SK-N-SH treated with all-trans-retinoic acid at 6 μM for 48 hours (cell line): ENCODE measurements at regions not wholly inside any gene's neighbourhood (a gene's known extent, or its start where the extent isn't known, plus 50 kb on each side); places are given as distances from the start of the nearest gene placed in this dataset.

Source experiments
- ATAC-seq: fragments of 200-7000 bp; cut with Tn5 transposase; 3 replicates; pipeline ENCODE4 v1.9.1; 2020; ENCODE audit warnings: mild to moderate bottlenecking, moderate library complexity
- ARNTL ChIP-seq: fragments of 450-650 bp; formaldehyde crosslinking; IDR thresholded peaks from 2 replicates; pipeline ENCODE4 v1.5.0; 2020; ENCODE audit warnings: low read depth, mild to moderate bottlenecking, moderate library complexity, borderline replicate concordance
- CREB5 ChIP-seq: fragments of 250-450 bp; sonication (Bioruptor Pico); IDR thresholded peaks from 2 replicates; pipeline ENCODE4 v1.5.1; 2020; ENCODE audit warnings: low read depth, mild to moderate bottlenecking, moderate library complexity
- CSDC2 ChIP-seq: fragments of 250-450 bp; sonication (Bioruptor Pico); IDR thresholded peaks from 2 replicates; pipeline ENCODE4 v1.5.0; 2020; ENCODE audit warnings: mild to moderate bottlenecking, moderate library complexity
- ESRRG ChIP-seq: fragments of 250-450 bp; sonication (Bioruptor Pico); IDR thresholded peaks from 2 replicates; pipeline ENCODE4 v1.6.1; 2021; ENCODE audit warnings: mild to moderate bottlenecking
- GLIS3 ChIP-seq: fragments of 250-450 bp; sonication (Bioruptor Pico); IDR thresholded peaks from 2 replicates; pipeline ENCODE4 v1.5.0; 2020; ENCODE audit warnings: mild to moderate bottlenecking, moderate library complexity
- OSR1 ChIP-seq: fragments of 250-450 bp; sonication (Bioruptor Pico); IDR thresholded peaks from 2 replicates; pipeline ENCODE4 v1.8.0; 2022; ENCODE audit warnings: moderate library complexity, mild to moderate bottlenecking, inconsistent platforms
- PATZ1 ChIP-seq: fragments of 250-450 bp; sonication (Bioruptor Pico); IDR thresholded peaks from 2 replicates; pipeline ENCODE4 v1.8.0; 2020; ENCODE audit warnings: mild to moderate bottlenecking, moderate library complexity, borderline replicate concordance
- POU6F1 ChIP-seq: fragments of 250-450 bp; sonication (Bioruptor Pico); IDR thresholded peaks from 2 replicates; pipeline ENCODE4 v1.8.0; 2021; ENCODE audit warnings: low read depth, mild to moderate bottlenecking, moderate library complexity, borderline replicate concordance
- PPARA ChIP-seq: fragments of 250-450 bp; sonication (Bioruptor Pico); IDR thresholded peaks from 2 replicates; pipeline ENCODE4 v1.5.0; 2020; ENCODE audit warnings: mild to moderate bottlenecking, borderline replicate concordance
- RARB ChIP-seq: fragments of 250-450 bp; sonication (Bioruptor Pico); IDR thresholded peaks from 2 replicates; pipeline ENCODE4 v1.8.0; 2021; ENCODE audit warnings: mild to moderate bottlenecking, moderate library complexity
- SNAI2 ChIP-seq: fragments of 250-450 bp; sonication (Bioruptor Pico); IDR thresholded peaks from 2 replicates; pipeline ENCODE4 v1.5.0; 2020; ENCODE audit warnings: mild to moderate bottlenecking, moderate library complexity
- TOX ChIP-seq: fragments of 250-450 bp; sonication (Bioruptor Pico); IDR thresholded peaks from 2 replicates; pipeline ENCODE4 v1.8.0; 2021; ENCODE audit warnings: mild to moderate bottlenecking, moderate library complexity, borderline replicate concordance
- ZFP3 ChIP-seq: fragments of 250-450 bp; sonication (Bioruptor Pico); IDR thresholded peaks from 2 replicates; pipeline ENCODE4 v1.5.0; 2020; ENCODE audit warnings: mild to moderate bottlenecking, moderate library complexity
- ZFP30 ChIP-seq: fragments of 450-650 bp; formaldehyde crosslinking; IDR thresholded peaks from 2 replicates; pipeline ENCODE4 v1.5.0; 2022; ENCODE audit warnings: mild to moderate bottlenecking, moderate library complexity
- ZNF565 ChIP-seq: fragments of 450-650 bp; formaldehyde crosslinking; conservative IDR thresholded peaks from 2 replicates; pipeline ENCODE4 v1.5.0; 2020; ENCODE audit warnings: low read depth, mild to moderate bottlenecking, moderate library complexity
- ZNF70 ChIP-seq: fragments of 450-650 bp; formaldehyde crosslinking; IDR thresholded peaks from 2 replicates; pipeline ENCODE4 v1.5.0; 2020; ENCODE audit warnings: mild to moderate bottlenecking, moderate library complexity
- ZNF8 ChIP-seq: fragments of 450-650 bp; formaldehyde crosslinking; IDR thresholded peaks from 2 replicates; pipeline ENCODE4 v1.5.0; 2020; ENCODE audit warnings: mild to moderate bottlenecking, moderate library complexity
- TF ChIP-seq, protein P1 (sequence below): fragments of 250-450 bp; sonication (Bioruptor Pico); IDR thresholded peaks from 2 replicates; pipeline ENCODE4 v1.5.0; 2020; ENCODE audit warnings: mild to moderate bottlenecking, moderate library complexity
- TF ChIP-seq, protein P2 (sequence below): fragments of 250-450 bp; sonication (Bioruptor Pico); IDR thresholded peaks from 2 replicates; pipeline ENCODE4 v1.5.1; 2021; ENCODE audit warnings: mild to moderate bottlenecking, moderate library complexity

DNA sequence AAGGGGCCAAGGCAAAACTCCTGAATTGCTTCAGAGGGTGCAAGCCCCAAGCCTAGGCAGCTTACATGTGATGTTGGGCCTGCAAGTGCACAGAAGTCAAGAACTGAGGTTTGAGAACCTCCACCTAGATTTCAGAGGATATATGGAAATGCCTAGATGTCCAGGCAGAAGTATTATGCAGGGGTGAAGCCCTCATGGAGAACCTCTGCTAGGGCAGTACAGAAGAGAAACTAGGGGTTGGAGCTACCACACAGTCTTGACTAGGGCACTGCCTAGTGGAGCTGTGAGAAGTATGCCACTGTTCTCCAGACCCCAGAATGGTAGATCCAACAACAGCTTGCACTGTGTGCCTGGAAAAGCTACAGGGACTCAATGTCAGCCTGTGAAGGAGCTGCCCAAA is 179.7 kb upstream of the GJE1 start:
- TF ChIP-seq ZNF565 (CRISPR knock-in tag) (no peak), ARNTL (CRISPR knock-in tag) (no peak), CREB5 (CRISPR knock-in tag) (no peak), TOX (no peak), ZFP30 (CRISPR knock-in tag) (no peak), POU6F1 (no peak), SNAI2 (CRISPR knock-in tag) (no peak)
- no peak for ATAC-seq

DNA sequence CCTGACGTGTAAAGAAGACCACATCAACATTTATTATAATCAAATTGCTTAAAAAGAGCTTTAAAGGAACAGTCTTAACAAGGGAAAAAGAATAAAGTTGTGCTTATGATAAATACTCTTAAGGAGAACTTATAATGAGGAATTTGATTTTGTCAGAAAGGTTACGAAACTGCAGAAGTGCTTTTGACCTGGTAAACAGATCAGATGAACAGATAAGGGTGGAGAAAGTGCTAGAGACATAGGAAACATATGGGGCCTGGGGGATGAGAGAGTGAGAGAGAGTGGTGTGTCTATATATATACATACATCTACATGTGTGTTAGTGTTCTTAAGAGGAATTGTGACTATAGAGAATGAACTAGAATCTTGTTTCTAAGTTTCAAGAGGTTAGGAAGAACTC is 186.2 kb upstream of the GJE1 start:
- no peak for ATAC-seq
- TF ChIP-seq ESRRG (no peak), ZNF565 (CRISPR knock-in tag) (no peak), PPARA (CRISPR knock-in tag) (no peak), RARB (CRISPR knock-in tag) (no peak), CSDC2 (CRISPR knock-in tag) (no peak), SNAI2 (CRISPR knock-in tag) (no peak), OSR1 (CRISPR knock-in tag) (no peak), ZFP3 (CRISPR knock-in tag) (no peak), ZNF8 (CRISPR knock-in tag) (no peak), GLIS3 (no peak), ZNF70 (CRISPR knock-in tag) (no peak), POU6F1 (no peak), CREB5 (CRISPR knock-in tag) (no peak)
- TF ChIP-seq, protein P1, sequence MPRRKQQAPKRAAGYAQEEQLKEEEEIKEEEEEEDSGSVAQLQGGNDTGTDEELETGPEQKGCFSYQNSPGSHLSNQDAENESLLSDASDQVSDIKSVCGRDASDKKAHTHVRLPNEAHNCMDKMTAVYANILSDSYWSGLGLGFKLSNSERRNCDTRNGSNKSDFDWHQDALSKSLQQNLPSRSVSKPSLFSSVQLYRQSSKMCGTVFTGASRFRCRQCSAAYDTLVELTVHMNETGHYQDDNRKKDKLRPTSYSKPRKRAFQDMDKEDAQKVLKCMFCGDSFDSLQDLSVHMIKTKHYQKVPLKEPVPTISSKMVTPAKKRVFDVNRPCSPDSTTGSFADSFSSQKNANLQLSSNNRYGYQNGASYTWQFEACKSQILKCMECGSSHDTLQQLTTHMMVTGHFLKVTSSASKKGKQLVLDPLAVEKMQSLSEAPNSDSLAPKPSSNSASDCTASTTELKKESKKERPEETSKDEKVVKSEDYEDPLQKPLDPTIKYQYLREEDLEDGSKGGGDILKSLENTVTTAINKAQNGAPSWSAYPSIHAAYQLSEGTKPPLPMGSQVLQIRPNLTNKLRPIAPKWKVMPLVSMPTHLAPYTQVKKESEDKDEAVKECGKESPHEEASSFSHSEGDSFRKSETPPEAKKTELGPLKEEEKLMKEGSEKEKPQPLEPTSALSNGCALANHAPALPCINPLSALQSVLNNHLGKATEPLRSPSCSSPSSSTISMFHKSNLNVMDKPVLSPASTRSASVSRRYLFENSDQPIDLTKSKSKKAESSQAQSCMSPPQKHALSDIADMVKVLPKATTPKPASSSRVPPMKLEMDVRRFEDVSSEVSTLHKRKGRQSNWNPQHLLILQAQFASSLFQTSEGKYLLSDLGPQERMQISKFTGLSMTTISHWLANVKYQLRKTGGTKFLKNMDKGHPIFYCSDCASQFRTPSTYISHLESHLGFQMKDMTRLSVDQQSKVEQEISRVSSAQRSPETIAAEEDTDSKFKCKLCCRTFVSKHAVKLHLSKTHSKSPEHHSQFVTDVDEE (CRISPR knock-in tag) = no peak
- TF ChIP-seq, protein P2, sequence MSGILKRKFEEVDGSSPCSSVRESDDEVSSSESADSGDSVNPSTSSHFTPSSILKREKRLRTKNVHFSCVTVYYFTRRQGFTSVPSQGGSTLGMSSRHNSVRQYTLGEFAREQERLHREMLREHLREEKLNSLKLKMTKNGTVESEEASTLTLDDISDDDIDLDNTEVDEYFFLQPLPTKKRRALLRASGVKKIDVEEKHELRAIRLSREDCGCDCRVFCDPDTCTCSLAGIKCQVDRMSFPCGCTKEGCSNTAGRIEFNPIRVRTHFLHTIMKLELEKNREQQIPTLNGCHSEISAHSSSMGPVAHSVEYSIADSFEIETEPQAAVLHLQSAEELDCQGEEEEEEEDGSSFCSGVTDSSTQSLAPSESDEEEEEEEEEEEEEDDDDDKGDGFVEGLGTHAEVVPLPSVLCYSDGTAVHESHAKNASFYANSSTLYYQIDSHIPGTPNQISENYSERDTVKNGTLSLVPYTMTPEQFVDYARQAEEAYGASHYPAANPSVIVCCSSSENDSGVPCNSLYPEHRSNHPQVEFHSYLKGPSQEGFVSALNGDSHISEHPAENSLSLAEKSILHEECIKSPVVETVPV (CRISPR knock-in tag) = no peak

DNA sequence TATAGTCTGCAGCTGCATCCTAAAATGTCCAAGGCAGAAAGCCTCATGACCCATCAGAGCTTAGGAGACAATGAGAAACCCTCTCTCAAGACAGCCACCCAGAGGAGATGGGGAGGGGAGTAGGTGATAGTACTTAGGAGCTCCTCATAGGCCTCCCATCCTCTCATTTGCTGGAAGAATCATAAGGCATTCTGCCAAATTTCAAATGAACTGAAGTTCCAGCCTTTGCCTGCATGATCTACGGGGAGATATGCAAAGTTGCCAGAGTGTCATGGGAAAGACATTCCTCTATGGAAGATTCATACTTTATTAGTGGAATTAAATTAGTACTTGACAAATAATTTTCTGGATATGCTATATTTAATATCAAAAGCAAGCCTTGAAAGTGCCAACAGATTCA is 194.1 kb upstream of the GJE1 start:
- TF ChIP-seq PATZ1 (CRISPR knock-in tag) = no peak
- TF ChIP-seq, protein P1 (CRISPR knock-in tag) = no peak
- ATAC-seq = no peak
